ENCODE measurements at regions not wholly inside any gene's neighbourhood (a gene's known extent, or its start where the extent isn't known, plus 50 kb on each side); places are given as distances from the start of the nearest gene placed in this dataset.

- no peak for DNase-seq
- no peaks in the 10 kb centered on the region; the same call in 1 of the 2 replicates for H3K36me3 ChIP-seq
- TF ChIP-seq CTCF (IDR thresholded peaks at IDR 0.05; ENCODE audit: low read depth, low read length), result no peak
- H3K27me3 ChIP-seq (ENCODE audit: insufficient read depth, low read depth, severe bottlenecking), result no peaks in the 10 kb centered on the region
- H3K27ac ChIP-seq, result no peak overlapping the region
- H3K9me3 ChIP-seq (ENCODE audit: severe bottlenecking), result peaks cover 21% of the 10 kb centered on the region
- H3K4me3 ChIP-seq (ENCODE audit: low read depth, low read length), result no peak overlapping the region
Measured at GRCh38 chr2:176777262-176777661, 435.3 kb upstream of the HNRNPA3 start.

- DNase-seq, result no peak
- Histone ChIP-seq H3K9me3 (ENCODE audit: severe bottlenecking) (peaks cover 4% of the 10 kb centered on the region), H3K36me3 (no peaks in the 10 kb centered on the region), H3K4me3 (ENCODE audit: low read depth, low read length) (no peak overlapping the region), H3K27me3 (ENCODE audit: insufficient read depth, low read depth, severe bottlenecking) (no peaks in the 10 kb centered on the region), H3K27ac (no peak overlapping the region)
- no peak for TF ChIP-seq CTCF (IDR thresholded peaks at IDR 0.05; ENCODE audit: low read depth, low read length)
Measured at GRCh38 chr2:176779917-176780316, 432.7 kb upstream of the HNRNPA3 start.

GRCh38 chr2:176780348-176780747, 432.2 kb upstream of the HNRNPA3 start:
- no peak for DNase-seq
- peaks cover 4% of the 10 kb centered on the region for H3K9me3 ChIP-seq (ENCODE audit: severe bottlenecking)
- no peak for TF ChIP-seq CTCF (IDR thresholded peaks at IDR 0.05; ENCODE audit: low read depth, low read length)
- no peak overlapping the region for H3K4me3 ChIP-seq (ENCODE audit: low read depth, low read length)
- H3K27ac ChIP-seq, result no peak overlapping the region
- H3K36me3 ChIP-seq, result no peaks in the 10 kb centered on the region
- H3K27me3 ChIP-seq (ENCODE audit: insufficient read depth, low read depth, severe bottlenecking), result no peaks in the 10 kb centered on the region

- Histone ChIP-seq H3K4me3 (ENCODE audit: low read depth, low read length) (no peak overlapping the region), H3K36me3 (no peaks in the 10 kb centered on the region), H3K9me3 (ENCODE audit: severe bottlenecking) (peaks cover 4% of the 10 kb centered on the region), H3K27ac (no peak overlapping the region), H3K27me3 (ENCODE audit: insufficient read depth, low read depth, severe bottlenecking) (no peaks in the 10 kb centered on the region)
- TF ChIP-seq CTCF (IDR thresholded peaks at IDR 0.05; ENCODE audit: low read depth, low read length), result no peak
- DNase-seq, result no peak
Measured at GRCh38 chr2:176781570-176782217, 430.9 kb upstream of the HNRNPA3 start.

- Histone ChIP-seq H3K36me3 (no peaks in the 10 kb centered on the region), H3K4me3 (ENCODE audit: low read depth, low read length) (no peak overlapping the region), H3K27me3 (ENCODE audit: insufficient read depth, low read depth, severe bottlenecking) (no peaks in the 10 kb centered on the region), H3K27ac (no peak overlapping the region), H3K9me3 (ENCODE audit: severe bottlenecking) (peaks cover 4% of the 10 kb centered on the region)
- TF ChIP-seq CTCF (IDR thresholded peaks at IDR 0.05; ENCODE audit: low read depth, low read length), result no peak
- no peak for DNase-seq
Measured at GRCh38 chr2:176784633-176785200, 427.9 kb upstream of the HNRNPA3 start.

- Histone ChIP-seq H3K36me3 (no peaks in the 10 kb centered on the region), H3K27ac (no peak overlapping the region), H3K27me3 (ENCODE audit: insufficient read depth, low read depth, severe bottlenecking) (no peaks in the 10 kb centered on the region), H3K9me3 (ENCODE audit: severe bottlenecking) (no peaks in the 10 kb centered on the region), H3K4me3 (ENCODE audit: low read depth, low read length) (no peak overlapping the region)
- TF ChIP-seq CTCF (IDR thresholded peaks at IDR 0.05; ENCODE audit: low read depth, low read length), result no peak
- DNase-seq, result no peak
Measured at GRCh38 chr2:176789751-176790150, 422.8 kb upstream of the HNRNPA3 start.

Data from WERI-Rb-1 (cell line).